IPS-NIHi7 (cell line): ENCODE measurements at regions not wholly inside any gene's neighbourhood (a gene's known extent, or its start where the extent isn't known, plus 50 kb on each side); places are given as distances from the start of the nearest gene placed in this dataset.

Experiments
- DNase-seq: peaks from one replicate; pipeline ENCODE4 v3.0.0; 2012; ENCODE audit warnings: mixed read lengths; ENCODE audit errors: extremely low spot score

- DNase-seq, result no peak
These were observed 122.1 kb upstream of the DYNLRB2 start for GRCh38 chr16:80418517-80419355.

- no peak for DNase-seq
These were observed 123.0 kb upstream of the DYNLRB2 start for GRCh38 chr16:80417706-80418271.

- DNase-seq, result no peak
These were observed 132.8 kb upstream of the DYNLRB2 start for GRCh38 chr16:80408014-80408413.

GRCh38 chr16:80407265-80407987 lies 133.4 kb upstream of the DYNLRB2 start:
- no peak for DNase-seq

GRCh38 chr16:80404847-80405246 lies 135.9 kb upstream of the DYNLRB2 start:
- DNase-seq, result no peak

GRCh38 chr16:80403894-80404293 lies 136.9 kb upstream of the DYNLRB2 start:
- DNase-seq, result no peak

- no peak for DNase-seq
These were observed 149.8 kb upstream of the DYNLRB2 start for GRCh38 chr16:80390871-80391489.

GRCh38 chr16:80390046-80390445 lies 150.7 kb upstream of the DYNLRB2 start:
- no peak for DNase-seq

GRCh38 chr16:80389338-80389737 lies 151.5 kb upstream of the DYNLRB2 start:
- no peak for DNase-seq

- no peak for DNase-seq
These were observed 153.4 kb upstream of the DYNLRB2 start for GRCh38 chr16:80387318-80387921.

- DNase-seq, result no peak
These were observed 155.9 kb upstream of the DYNLRB2 start for GRCh38 chr16:80384862-80385261.

GRCh38 chr16:80380514-80380913 lies 160.3 kb upstream of the DYNLRB2 start:
- DNase-seq, result no peak

- no peak for DNase-seq
These were observed 163.5 kb upstream of the DYNLRB2 start for GRCh38 chr16:80377096-80377956.

GRCh38 chr16:80375973-80376372 lies 164.8 kb upstream of the DYNLRB2 start:
- no peak for DNase-seq

GRCh38 chr16:80375513-80375912 lies 165.3 kb upstream of the DYNLRB2 start:
- DNase-seq, result no peak

GRCh38 chr16:80372341-80372740 lies 168.5 kb upstream of the DYNLRB2 start:
- no peak for DNase-seq

GRCh38 chr16:80369138-80369958 lies 171.4 kb upstream of the DYNLRB2 start:
- peak; percentile 74 for DNase-seq

- no peak for DNase-seq
These were observed 173.6 kb upstream of the DYNLRB2 start for GRCh38 chr16:80367037-80367658.

GRCh38 chr16:80366023-80366422 lies 174.8 kb upstream of the DYNLRB2 start:
- DNase-seq, result no peak

- DNase-seq, result no peak
These were observed 178.0 kb upstream of the DYNLRB2 start for GRCh38 chr16:80362816-80363215.
